ENCODE measurements at regions not wholly inside any gene's neighbourhood (a gene's known extent, or its start where the extent isn't known, plus 50 kb on each side); places are given as distances from the start of the nearest gene placed in this dataset.

DNA sequence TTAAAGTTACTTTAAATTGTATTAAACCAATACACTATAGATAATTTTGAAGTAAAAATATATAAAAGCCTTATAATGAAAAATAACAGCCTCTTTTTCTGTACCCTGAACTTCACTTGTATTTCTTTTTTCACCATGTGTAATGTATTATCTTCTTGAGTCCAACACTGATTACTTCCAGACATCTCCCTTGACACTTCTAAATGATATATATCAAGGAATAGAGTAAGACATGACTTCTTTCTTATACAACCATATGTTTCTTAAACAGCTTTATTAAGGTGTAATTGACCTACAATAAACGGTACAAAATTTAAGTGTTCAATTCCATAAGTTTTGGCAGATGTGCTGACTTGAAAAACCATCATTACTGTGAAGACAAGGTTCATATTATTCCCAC is 531.9 kb downstream of the OLFM4 start:
- no peak overlapping the region for H4K5ac ChIP-seq (ENCODE audit: insufficient read length, low read depth, low read length)
- TF ChIP-seq, protein P1, sequence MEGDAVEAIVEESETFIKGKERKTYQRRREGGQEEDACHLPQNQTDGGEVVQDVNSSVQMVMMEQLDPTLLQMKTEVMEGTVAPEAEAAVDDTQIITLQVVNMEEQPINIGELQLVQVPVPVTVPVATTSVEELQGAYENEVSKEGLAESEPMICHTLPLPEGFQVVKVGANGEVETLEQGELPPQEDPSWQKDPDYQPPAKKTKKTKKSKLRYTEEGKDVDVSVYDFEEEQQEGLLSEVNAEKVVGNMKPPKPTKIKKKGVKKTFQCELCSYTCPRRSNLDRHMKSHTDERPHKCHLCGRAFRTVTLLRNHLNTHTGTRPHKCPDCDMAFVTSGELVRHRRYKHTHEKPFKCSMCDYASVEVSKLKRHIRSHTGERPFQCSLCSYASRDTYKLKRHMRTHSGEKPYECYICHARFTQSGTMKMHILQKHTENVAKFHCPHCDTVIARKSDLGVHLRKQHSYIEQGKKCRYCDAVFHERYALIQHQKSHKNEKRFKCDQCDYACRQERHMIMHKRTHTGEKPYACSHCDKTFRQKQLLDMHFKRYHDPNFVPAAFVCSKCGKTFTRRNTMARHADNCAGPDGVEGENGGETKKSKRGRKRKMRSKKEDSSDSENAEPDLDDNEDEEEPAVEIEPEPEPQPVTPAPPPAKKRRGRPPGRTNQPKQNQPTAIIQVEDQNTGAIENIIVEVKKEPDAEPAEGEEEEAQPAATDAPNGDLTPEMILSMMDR (conservative IDR thresholded peaks at IDR 0.05) = no peak
- no peak overlapping the region for H2BK20ac ChIP-seq (ENCODE audit: low read depth, low read length, poor library complexity, severe bottlenecking)
- no peak overlapping the region for H3K27ac ChIP-seq (ENCODE audit: insufficient read length, low read depth, low read length)
- H4K8ac ChIP-seq (replicated peaks; ENCODE audit: insufficient read length, low read depth, low read length) = no peak overlapping the region
- H3K23me2 ChIP-seq (ENCODE audit: insufficient read length, low read depth, low read length, poor library complexity, severe bottlenecking) = no peaks in the 10 kb centered on the region
- Mint-ChIP-seq H3K27ac (no peak overlapping the region), H3K27me3 (ENCODE audit: low read depth) (no peaks in the 10 kb centered on the region), H3K4me1 (no peaks in the 10 kb centered on the region), H3K9me3 (no peaks in the 10 kb centered on the region), H3K4me3 (no peak overlapping the region), H3K36me3 (ENCODE audit: insufficient read depth in 1 of 3, low read depth in 3 of 3) (no peaks in the 10 kb centered on the region)
- no peak overlapping the region for H3T11ph ChIP-seq (ENCODE audit: low read length)
- no peak overlapping the region for H2AK5ac ChIP-seq (ENCODE audit: insufficient read length, low read length)
- no peak overlapping the region for H3K18ac ChIP-seq (ENCODE audit: insufficient read length, low read depth, low read length)
- H4K91ac ChIP-seq (ENCODE audit: insufficient read length, low read depth, low read length) = no peak overlapping the region
- H2BK120ac ChIP-seq (ENCODE audit: low read depth, low read length, poor library complexity, severe bottlenecking) = no peak overlapping the region
- no peak overlapping the region for H3K14ac ChIP-seq (ENCODE audit: insufficient read depth, low read length)
- H3K9me3 ChIP-seq (ENCODE audit: control insufficient read depth, low read depth, low read length) = no peaks in the 10 kb centered on the region
- H2BK5ac ChIP-seq (ENCODE audit: insufficient read length, low read length) = no peak overlapping the region
- H3K4me2 ChIP-seq (ENCODE audit: insufficient read depth, insufficient read length, low read length) = no peak overlapping the region
- H4K20me1 ChIP-seq (ENCODE audit: control insufficient read depth, insufficient read depth, insufficient read length) = no peaks in the 10 kb centered on the region
- H3K9ac ChIP-seq (ENCODE audit: extremely low read depth, insufficient read length, low read length) = no peak overlapping the region
- no CpG with 5 or more reads among the region's 1 CpG for WGBS (ENCODE audit: extremely low coverage, insufficient read length, low lambda C conversion rate)
- no peaks in the 10 kb centered on the region for H3K79me1 ChIP-seq (ENCODE audit: insufficient read depth, low read depth, low read length, poor library complexity, severe bottlenecking)
- H2BK12ac ChIP-seq (ENCODE audit: insufficient read length, low read depth, low read length) = no peak overlapping the region
- no peak overlapping the region for H2BK15ac ChIP-seq (ENCODE audit: low read depth, low read length)
- H3K27me3 ChIP-seq (ENCODE audit: insufficient read depth, low read length) = no peaks in the 10 kb centered on the region
- H3K79me2 ChIP-seq (ENCODE audit: insufficient read depth, low read length) = no peaks in the 10 kb centered on the region
- no peak for DNase-seq
- no peak overlapping the region for H2AFZ ChIP-seq (ENCODE audit: low read length)
- no peaks in the 10 kb centered on the region for H3K4me1 ChIP-seq (ENCODE audit: insufficient read depth, low read length)
- H3K23ac ChIP-seq (ENCODE audit: insufficient read length, low read depth, low read length) = no peak overlapping the region
- H3K56ac ChIP-seq (ENCODE audit: insufficient read length, low read depth, low read length) = no peak overlapping the region
- no peak overlapping the region for H3K4ac ChIP-seq (ENCODE audit: low read depth, low read length)

All from H9 (cell line).